Neural crest cell (in vitro differentiated cells): ENCODE measurements at regions not wholly inside any gene's neighbourhood (a gene's known extent, or its start where the extent isn't known, plus 50 kb on each side); places are given as distances from the start of the nearest gene placed in this dataset.

ENCODE experiments used
- DNase-seq: peaks from one replicate; pipeline ENCODE4 v3.0.0; 2021; ENCODE audit warnings: low read depth, mixed read lengths, low spot score
- H3K27ac Mint-ChIP-seq: one replicate; pipeline ENCODE4 v1.8.0; 2021; ENCODE audit warnings: mild to moderate bottlenecking, mixed read lengths; ENCODE audit not compliant: unreplicated experiment
- H3K27me3 Mint-ChIP-seq: 2 replicates; pipeline ENCODE4 v1.8.0; 2021; ENCODE audit warnings: low read depth, mild to moderate bottlenecking, mixed read lengths
- H3K36me3 Mint-ChIP-seq: 2 replicates; pipeline ENCODE4 v1.8.0; 2021; ENCODE audit warnings: low read depth, mild to moderate bottlenecking, mixed read lengths
- H3K4me1 Mint-ChIP-seq: 2 replicates; pipeline ENCODE4 v1.8.0; 2021; ENCODE audit warnings: mixed read lengths
- H3K4me3 Mint-ChIP-seq: one replicate; pipeline ENCODE4 v1.8.0; 2021; ENCODE audit warnings: mild to moderate bottlenecking, mixed read lengths
- H3K9me3 Mint-ChIP-seq: 2 replicates; pipeline ENCODE4 v1.8.0; 2021; ENCODE audit warnings: mixed read lengths
- CTCF ChIP-seq: fragments of 200-600 bp; sonication (generic); conservative IDR thresholded peaks from 2 replicates; pipeline ENCODE4 v1.5.0; 2021; ENCODE audit warnings: antibody characterized with exemption, mild to moderate bottlenecking

- TF ChIP-seq CTCF: no peak
- H3K27me3 Mint-ChIP-seq: no peaks in the 10 kb centered on the region
- DNase-seq: no peak
- H3K27ac Mint-ChIP-seq: no peak overlapping the region
- H3K9me3 Mint-ChIP-seq: peaks cover 7% of the 10 kb centered on the region
- H3K4me3 Mint-ChIP-seq: no peak overlapping the region
- H3K4me1 Mint-ChIP-seq: peaks cover 18% of the 10 kb centered on the region
- H3K36me3 Mint-ChIP-seq: peaks cover 5% of the 10 kb centered on the region
Observed at GRCh38 chr14:34072921-34073320, 122.0 kb upstream of the EGLN3 start.

- no peak for DNase-seq
- no peak overlapping the region for H3K27ac Mint-ChIP-seq
- peaks cover 5% of the 10 kb centered on the region for H3K36me3 Mint-ChIP-seq
- no peaks in the 10 kb centered on the region for H3K27me3 Mint-ChIP-seq
- peaks cover 7% of the 10 kb centered on the region for H3K9me3 Mint-ChIP-seq
- no peak overlapping the region for H3K4me3 Mint-ChIP-seq
- TF ChIP-seq CTCF: no peak
- H3K4me1 Mint-ChIP-seq: peaks cover 18% of the 10 kb centered on the region
Observed at GRCh38 chr14:34072401-34072800, 121.5 kb upstream of the EGLN3 start.

GRCh38 chr14:34070917-34071407 lies 120.1 kb upstream of the EGLN3 start:
- no peak for DNase-seq
- Mint-ChIP-seq H3K36me3 (peaks cover 5% of the 10 kb centered on the region), H3K4me3 (no peak overlapping the region), H3K4me1 (peaks cover 15% of the 10 kb centered on the region), H3K27ac (no peak overlapping the region), H3K9me3 (peaks cover 7% of the 10 kb centered on the region), H3K27me3 (no peaks in the 10 kb centered on the region)
- no peak for TF ChIP-seq CTCF

GRCh38 chr14:34069854-34070582 lies 119.1 kb upstream of the EGLN3 start:
- no peak for TF ChIP-seq CTCF
- Mint-ChIP-seq H3K4me3 (no peak overlapping the region), H3K36me3 (peaks cover 5% of the 10 kb centered on the region), H3K9me3 (peaks cover 7% of the 10 kb centered on the region), H3K27me3 (no peaks in the 10 kb centered on the region), H3K4me1 (peaks cover 5% of the 10 kb centered on the region), H3K27ac (no peak overlapping the region)
- DNase-seq: no peak

- no peak for TF ChIP-seq CTCF
- H3K27me3 Mint-ChIP-seq: no peaks in the 10 kb centered on the region
- no peak for DNase-seq
- H3K27ac Mint-ChIP-seq: no peak overlapping the region
- peaks cover 5% of the 10 kb centered on the region for H3K4me1 Mint-ChIP-seq
- H3K36me3 Mint-ChIP-seq: peaks cover 4% of the 10 kb centered on the region
- peaks cover 5% of the 10 kb centered on the region for H3K9me3 Mint-ChIP-seq
- H3K4me3 Mint-ChIP-seq: no peak overlapping the region
Observed at GRCh38 chr14:34067587-34067986, 116.7 kb upstream of the EGLN3 start.
